Endothelial cell of umbilical vein (primary cell): ENCODE measurements at regions not wholly inside any gene's neighbourhood (a gene's known extent, or its start where the extent isn't known, plus 50 kb on each side); places are given as distances from the start of the nearest gene placed in this dataset.

Source experiments
- BruUV-seq: library from RNA; stranded (reverse); fragments of 400-500 nt; replicated peaks from 2 replicates; lab custom pipeline; 2021; lab: Mats Ljungman, UMichigan
- CTCF ChIA-PET: fragments of 300-600, 350-600 bp; sonication (Branson Sonifier 250); formaldehyde crosslinking; loops from one replicate; lab custom pipeline; 2021; ENCODE audit warnings: antibody characterized with exemption, inconsistent platforms; lab: Charles Lee
- POLR2A ChIA-PET: fragments of 300-600, 350-600 bp; sonication (Branson Sonifier 250); formaldehyde crosslinking; loops from one replicate; lab custom pipeline; 2021; ENCODE audit warnings: antibody characterized with exemption, inconsistent platforms; lab: Charles Lee
- DNase-seq: peaks from one replicate; pipeline ENCODE4 v3.0.0-alpha.2; 2011; ENCODE audit warnings: low read depth, low spot score
- FAIRE-seq: peaks from 2 replicates; lab custom pipeline; 2011; peaks lifted over from hg19 to GRCh38; lab: Jason Lieb, UNC
- H2AFZ ChIP-seq: 2 replicates; pipeline ENCODE4 v1.6.0; 2012; ENCODE audit warnings: low read depth, low read length, control low read depth, inconsistent platforms
- H3K27ac ChIP-seq: 2 replicates; pipeline ENCODE4 v1.5.1; 2011; ENCODE audit warnings: low read depth, mild to moderate bottlenecking, control low read depth, low read length, moderate library complexity; ENCODE audit not compliant: insufficient read depth
- H3K27me3 ChIP-seq, 2 experiments: 2 replicates each; pipeline versions ENCODE4 v1.6.0 to v1.6.1; 2011; ENCODE audit warnings: low read length in 2 of 2, mixed read lengths in 1 of 2; ENCODE audit not compliant: control insufficient read depth in 2 of 2, insufficient read depth in 2 of 2
- H3K36me3 ChIP-seq, 2 experiments: 2 replicates in 1 of 2; 3 replicates in 1 of 2; pipeline ENCODE4 v1.5.1; 2011; ENCODE audit warnings: low read length in 2 of 2, mild to moderate bottlenecking in 1 of 2, moderate library complexity in 1 of 2; ENCODE audit not compliant: control insufficient read depth in 2 of 2, insufficient read depth in 2 of 2; ENCODE audit errors: extremely low read depth in 1 of 2
- H3K4me1 ChIP-seq: 3 replicates; pipeline ENCODE4 v1.5.1; 2011; ENCODE audit warnings: mild to moderate bottlenecking, low read length; ENCODE audit not compliant: control insufficient read depth, insufficient read depth; ENCODE audit errors: extremely low read depth
- H3K4me2 ChIP-seq: 2 replicates; pipeline ENCODE4 v1.6.1; 2011; ENCODE audit warnings: low read length, control low read depth, mixed read lengths; ENCODE audit not compliant: insufficient read depth
- H3K4me3 ChIP-seq, 3 experiments: fragments of 200-600 bp in 1 of 3; sonication (generic), shearing (Covaris generic) in 1 of 3; replicated peaks in 1 of 3; 2 replicates each; pipeline ENCODE4 v1.5.1; 2011 to 2016; ENCODE audit warnings: control low read depth in 3 of 3, low read length in 3 of 3, mild to moderate bottlenecking in 2 of 3, inconsistent platforms in 1 of 3, low read depth in 1 of 3, moderate library complexity in 1 of 3; ENCODE audit not compliant: insufficient read depth in 1 of 3
- H3K79me2 ChIP-seq: 2 replicates; pipeline ENCODE4 v1.6.0; 2012; ENCODE audit warnings: low read length, inconsistent platforms; ENCODE audit not compliant: control insufficient read depth, insufficient read depth
- H3K9ac ChIP-seq: replicated peaks from 2 replicates; pipeline ENCODE3; 2011; ENCODE audit warnings: low read length, control low read depth; ENCODE audit not compliant: insufficient read depth; ENCODE audit errors: extremely low read depth
- H3K9me1 ChIP-seq: replicated peaks from 3 replicates; pipeline ENCODE4 v1.6.0; 2011; ENCODE audit warnings: mild to moderate bottlenecking, low read length; ENCODE audit not compliant: control insufficient read depth, insufficient read depth; ENCODE audit errors: extremely low read depth
- H3K9me3 ChIP-seq: replicated peaks from 2 replicates; pipeline ENCODE4 v1.5.1; 2012; ENCODE audit warnings: low read length, inconsistent platforms; ENCODE audit not compliant: control insufficient read depth, insufficient read depth
- H4K20me1 ChIP-seq: replicated peaks from 2 replicates; pipeline ENCODE3; 2011; ENCODE audit warnings: mild to moderate bottlenecking, low read length; ENCODE audit not compliant: control insufficient read depth, insufficient read depth; ENCODE audit errors: extremely low read depth
- EZH2 ChIP-seq: IDR thresholded peaks from 2 replicates; pipeline ENCODE4 v1.6.1; 2012; ENCODE audit warnings: borderline replicate concordance, low read depth, mild to moderate bottlenecking, moderate library complexity, low read length, inconsistent platforms; ENCODE audit not compliant: severe bottlenecking
- FOS ChIP-seq: IDR thresholded peaks from 2 replicates; pipeline ENCODE4 v1.6.1; 2011; ENCODE audit warnings: mild to moderate bottlenecking, low read length, moderate library complexity, borderline replicate concordance; ENCODE audit not compliant: insufficient read depth
- GATA2 ChIP-seq: IDR thresholded peaks from 2 replicates; pipeline ENCODE4 v1.7.0; 2011; ENCODE audit warnings: low read depth, mild to moderate bottlenecking, moderate library complexity, mixed read lengths, low read length; ENCODE audit not compliant: insufficient read length, insufficient read depth
- JUN ChIP-seq: IDR thresholded peaks from 2 replicates; pipeline ENCODE4 v1.6.1; 2011; ENCODE audit warnings: borderline replicate concordance, low read depth; ENCODE audit not compliant: insufficient read length, insufficient read depth
- MAX ChIP-seq: IDR thresholded peaks from 2 replicates; pipeline ENCODE4 v1.6.1; 2011; ENCODE audit not compliant: insufficient read depth, insufficient read length
- MYC ChIP-seq: IDR thresholded peaks from one replicate; pipeline ENCODE4 v1.6.1; 2011; ENCODE audit warnings: mild to moderate bottlenecking, low read depth, low read length
- POLR2A ChIP-seq: IDR thresholded peaks from 2 replicates; pipeline ENCODE4 v1.6.1; 2012; ENCODE audit warnings: low read depth, mild to moderate bottlenecking, control low read depth, low read length
- POLR2AphosphoS5 ChIP-seq: IDR thresholded peaks from 2 replicates; pipeline ENCODE4 v1.6.1; 2012; ENCODE audit warnings: low read depth, mild to moderate bottlenecking, control low read depth, low read length, moderate library complexity; ENCODE audit not compliant: insufficient read depth
- dilution Hi-C: fragments of 300-500 bp; cut with MboI; formaldehyde crosslinking; loops from one replicate; pipeline ENCODE4 v1.15.0; 2019; ENCODE audit warnings: low sequenced_read_pairs; ENCODE audit not compliant: extremely low pct_ligation_motif_present
- intact Hi-C: fragments of 100-400 bp; cut with micrococcal nuclease; formaldehyde crosslinking; loops from one replicate; pipeline ENCODE4 v1.10.0; 2022
- TF ChIP-seq, protein P1 (sequence below), 2 donors: IDR thresholded peaks; 1 replicate in 1 of 2; 2 replicates in 1 of 2; pipeline ENCODE4 v1.5.1; 2011; ENCODE audit warnings: low read length in 2 of 2, mild to moderate bottlenecking in 2 of 2, moderate library complexity in 2 of 2, control low read depth in 1 of 2, inconsistent platforms in 1 of 2, low read depth in 1 of 2; ENCODE audit not compliant: insufficient read depth in 1 of 2; ENCODE audit errors: extremely low read depth in 1 of 2

DNA sequence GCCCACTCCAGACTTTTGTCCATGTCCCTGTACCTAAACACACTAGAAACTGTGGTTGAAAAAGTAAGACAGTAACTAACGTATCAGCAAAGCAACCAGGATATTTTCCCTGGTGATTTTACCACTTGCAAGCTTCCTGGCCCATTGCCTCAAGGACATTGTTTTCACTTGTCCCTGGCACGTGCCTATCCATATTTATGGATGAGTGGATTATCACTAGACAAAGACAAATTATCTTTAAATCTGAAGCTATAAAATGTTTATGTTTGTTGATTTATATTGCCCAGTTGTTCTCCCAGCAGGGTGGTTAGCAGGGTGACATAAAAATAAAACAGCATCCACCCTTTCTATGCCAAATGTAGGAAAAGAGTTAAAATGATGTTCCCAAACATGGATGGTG, 93.2 kb upstream of the STEAP1 start:
- TF ChIP-seq POLR2AphosphoS5 (no peak), MAX (no peak), FOS (no peak), POLR2A (no peak), JUN (no peak)
- BruUV-seq = no TSS peak
- H2AFZ ChIP-seq = no peak overlapping the region

DNA sequence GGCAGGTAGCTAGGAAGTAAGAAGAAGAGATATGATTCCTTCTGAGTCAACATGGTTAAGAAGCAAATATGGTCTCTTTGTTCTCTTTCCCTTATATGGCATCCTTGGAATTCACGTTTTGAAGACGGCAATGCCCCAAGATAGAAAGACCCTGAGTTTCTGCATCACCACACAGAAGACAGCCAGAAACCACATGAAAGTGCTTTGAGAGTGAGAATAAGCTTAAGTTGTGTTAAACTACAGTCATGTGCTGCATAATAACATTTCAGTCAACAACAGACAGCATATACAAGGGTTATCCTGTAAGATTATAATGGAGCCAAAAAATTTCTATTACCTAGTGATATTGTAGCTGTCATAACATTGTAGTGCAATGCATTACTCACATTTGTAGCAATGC, 89.9 kb upstream of the STEAP1 start:
- no peaks in the 10 kb centered on the region for H4K20me1 ChIP-seq
- H3K9ac ChIP-seq = no peak overlapping the region
- no peak for FAIRE-seq
- no peak overlapping the region for H3K4me3 ChIP-seq
- no peaks in the 10 kb centered on the region for H3K9me3 ChIP-seq
- no peaks in the 10 kb centered on the region for H3K27me3 ChIP-seq
- no peak overlapping the region for H3K27ac ChIP-seq
- CTCF ChIA-PET = no interaction called here
- DNase-seq = no peak
- dilution Hi-C loops (no loop called here), intact Hi-C loops (no loop called here)
- POLR2A ChIA-PET = no interaction called here
- H3K79me2 ChIP-seq = no peaks in the 10 kb centered on the region
- TF ChIP-seq GATA2 = no peak
- no peak for TF ChIP-seq EZH2
- no peak for TF ChIP-seq JUN
- no peak for TF ChIP-seq MYC
- TF ChIP-seq, protein P1, sequence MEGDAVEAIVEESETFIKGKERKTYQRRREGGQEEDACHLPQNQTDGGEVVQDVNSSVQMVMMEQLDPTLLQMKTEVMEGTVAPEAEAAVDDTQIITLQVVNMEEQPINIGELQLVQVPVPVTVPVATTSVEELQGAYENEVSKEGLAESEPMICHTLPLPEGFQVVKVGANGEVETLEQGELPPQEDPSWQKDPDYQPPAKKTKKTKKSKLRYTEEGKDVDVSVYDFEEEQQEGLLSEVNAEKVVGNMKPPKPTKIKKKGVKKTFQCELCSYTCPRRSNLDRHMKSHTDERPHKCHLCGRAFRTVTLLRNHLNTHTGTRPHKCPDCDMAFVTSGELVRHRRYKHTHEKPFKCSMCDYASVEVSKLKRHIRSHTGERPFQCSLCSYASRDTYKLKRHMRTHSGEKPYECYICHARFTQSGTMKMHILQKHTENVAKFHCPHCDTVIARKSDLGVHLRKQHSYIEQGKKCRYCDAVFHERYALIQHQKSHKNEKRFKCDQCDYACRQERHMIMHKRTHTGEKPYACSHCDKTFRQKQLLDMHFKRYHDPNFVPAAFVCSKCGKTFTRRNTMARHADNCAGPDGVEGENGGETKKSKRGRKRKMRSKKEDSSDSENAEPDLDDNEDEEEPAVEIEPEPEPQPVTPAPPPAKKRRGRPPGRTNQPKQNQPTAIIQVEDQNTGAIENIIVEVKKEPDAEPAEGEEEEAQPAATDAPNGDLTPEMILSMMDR (IDR thresholded peaks at IDR 0.05; ENCODE audit: extremely low read depth in 1 of 2, insufficient read depth in 1 of 2, low read depth in 1 of 2, low read length in 2 of 2) = no peak
- no peak overlapping the region for H3K4me2 ChIP-seq
- no peak overlapping the region for H2AFZ ChIP-seq
- no peaks in the 10 kb centered on the region for H3K9me1 ChIP-seq
- no peaks in the 10 kb centered on the region for H3K36me3 ChIP-seq
- no peaks in the 10 kb centered on the region for H3K4me1 ChIP-seq
- BruUV-seq = no TSS peak

More for the DNA sequence above, 93.2 kb upstream of the STEAP1 start:
- CTCF ChIA-PET = no interaction called here
- FAIRE-seq (no peak), DNase-seq (no peak)
- Histone ChIP-seq H3K9me1 (no peaks in the 10 kb centered on the region), H3K4me1 (no peaks in the 10 kb centered on the region), H3K27ac (no peak overlapping the region), H3K36me3 (no peaks in the 10 kb centered on the region), H3K9me3 (no peaks in the 10 kb centered on the region), H4K20me1 (no peaks in the 10 kb centered on the region), H3K9ac (no peak overlapping the region), H3K4me3 (no peak overlapping the region), H3K79me2 (no peaks in the 10 kb centered on the region), H3K27me3 (no peaks in the 10 kb centered on the region), H3K4me2 (no peak overlapping the region)
- intact Hi-C loops = no loop called here
- POLR2A ChIA-PET = no interaction called here
- dilution Hi-C loops = no loop called here
